Right cardiac atrium (tissue), 5 donors: ENCODE measurements at regions not wholly inside any gene's neighbourhood (a gene's known extent, or its start where the extent isn't known, plus 50 kb on each side); places are given as distances from the start of the nearest gene placed in this dataset.

ENCODE experiments used
- ATAC-seq, 2 donors: fragments of 200-7000 bp; cut with Tn5 transposase; one replicate each; pipeline versions ENCODE4 v1.8.0 to v1.9.1; 2020; ENCODE audit warnings: moderate library complexity in 2 of 2, mild to moderate bottlenecking in 1 of 2
- DNase-seq, 3 donors: peaks; one replicate each; pipeline ENCODE4 v3.0.0-alpha.2; 2020
- H3K27ac ChIP-seq: one replicate; pipeline ENCODE4 v1.5.1; 2013; ENCODE audit warnings: mild to moderate bottlenecking, low read length, control low read depth, moderate library complexity
- H3K27me3 ChIP-seq: one replicate; pipeline ENCODE4 v1.6.1; 2013; ENCODE audit not compliant: control insufficient read depth, insufficient read depth
- H3K4me1 ChIP-seq: one replicate; pipeline ENCODE4 v1.6.1; 2013; ENCODE audit warnings: low read length; ENCODE audit not compliant: control insufficient read depth, insufficient read depth
- H3K4me3 ChIP-seq: one replicate; pipeline ENCODE4 v1.5.1; 2013; ENCODE audit warnings: low read length, control low read depth
- H3K9me3 ChIP-seq: one replicate; pipeline ENCODE4 v1.6.1; 2013; ENCODE audit warnings: low read length; ENCODE audit not compliant: control insufficient read depth
- WGBS: extraction: QIAGEN DNeasy Blood & Tissue Kit; methylation state at CpG from one replicate; pipeline ENCODE4 v1.1.7; 2013; 5-methylcytosine and 5-hydroxymethylcytosine counted together
- intact Hi-C, 4 donors: fragments of 100-400 bp; cut with DNase I; formaldehyde crosslinking; loops; one replicate each; pipeline versions ENCODE4 v1.11.0 to v1.14.0; 2022 to 2023
- donor health status: healthy with polysubstance abuse.
- donor health status: DM: no; HTN: yes; CAD: no.
- donor health status: DM: no; HTN: no; CAD: no.
- donor health status: DM: no; HTN: yes; CAD: no; lungs with severe emphysema.
- donor health status: DM: yes; HTN: yes; CAD: no.

- intact Hi-C loops, result no loop called here
- H3K27ac ChIP-seq, result no peak overlapping the region
These were observed 531.9 kb downstream of the SQOR start for GRCh38 chr15:46166750-46167149.

DNA sequence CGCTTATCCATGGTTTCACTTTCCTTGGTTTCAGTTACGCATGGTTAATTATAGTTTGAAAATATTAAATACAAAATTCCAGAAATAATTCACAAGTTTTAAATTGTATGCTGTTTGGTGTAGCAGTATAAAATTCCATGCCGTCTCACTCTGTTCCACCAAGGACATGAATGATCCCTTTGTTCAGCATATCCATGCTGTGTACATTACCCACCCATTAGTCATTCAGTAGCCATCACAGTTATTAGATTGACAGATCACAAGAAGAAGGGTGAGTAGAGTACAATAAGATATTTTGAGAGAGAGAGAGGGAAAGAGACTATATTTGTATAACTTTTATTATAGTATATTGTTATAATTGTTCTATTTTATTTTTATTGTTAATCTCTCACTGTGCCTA, 535.5 kb downstream of the SQOR start:
- no peak overlapping the region for H3K4me3 ChIP-seq
- no peaks in the 10 kb centered on the region for H3K9me3 ChIP-seq
- no peak for ATAC-seq
- intact Hi-C loops, result no loop called here
- no peak for DNase-seq
- no peaks in the 10 kb centered on the region for H3K4me1 ChIP-seq
- H3K27ac ChIP-seq, result no peak overlapping the region
- H3K27me3 ChIP-seq, result no peaks in the 10 kb centered on the region
- WGBS, result 89% methylated on average over 3 of the region's 3 CpGs

More at GRCh38 chr15:46166750-46167149, 531.9 kb downstream of the SQOR start:
- Histone ChIP-seq H3K4me3 (no peak overlapping the region), H3K9me3 (no peaks in the 10 kb centered on the region), H3K27me3 (no peaks in the 10 kb centered on the region), H3K4me1 (no peaks in the 10 kb centered on the region)
- DNase-seq (no peak), ATAC-seq (no peak)
- WGBS, result 27% methylated on average over 1 of the region's 1 CpG

- intact Hi-C loops, result no loop called here
- WGBS, result 80% methylated on average over 2 of the region's 2 CpGs
These were observed 539.3 kb downstream of the SQOR start for GRCh38 chr15:46174122-46174521.

GRCh38 chr15:46177219-46177618, 542.4 kb downstream of the SQOR start:
- Histone ChIP-seq H3K27ac (no peak overlapping the region), H3K9me3 (no peaks in the 10 kb centered on the region), H3K27me3 (no peaks in the 10 kb centered on the region), H3K4me3 (no peak overlapping the region), H3K4me1 (no peaks in the 10 kb centered on the region)
- ATAC-seq (no peak), DNase-seq (no peak)
- WGBS, result 85% methylated on average over 2 of the region's 2 CpGs
- intact Hi-C loops, result no loop called here

More at GRCh38 chr15:46174122-46174521, 539.3 kb downstream of the SQOR start:
- Histone ChIP-seq H3K27ac (no peak overlapping the region), H3K4me3 (no peak overlapping the region), H3K27me3 (no peaks in the 10 kb centered on the region), H3K9me3 (no peaks in the 10 kb centered on the region), H3K4me1 (no peaks in the 10 kb centered on the region)
- no peak for DNase-seq
- no peak for ATAC-seq

GRCh38 chr15:46178138-46178537, 543.3 kb downstream of the SQOR start:
- Histone ChIP-seq H3K27me3 (no peaks in the 10 kb centered on the region), H3K4me3 (no peak overlapping the region), H3K4me1 (no peaks in the 10 kb centered on the region), H3K27ac (no peak overlapping the region), H3K9me3 (no peaks in the 10 kb centered on the region)
- intact Hi-C loops, result no loop called here
- ATAC-seq (no peak), DNase-seq (no peak)
- WGBS, result 80% methylated on average over 1 of the region's 1 CpG

DNA sequence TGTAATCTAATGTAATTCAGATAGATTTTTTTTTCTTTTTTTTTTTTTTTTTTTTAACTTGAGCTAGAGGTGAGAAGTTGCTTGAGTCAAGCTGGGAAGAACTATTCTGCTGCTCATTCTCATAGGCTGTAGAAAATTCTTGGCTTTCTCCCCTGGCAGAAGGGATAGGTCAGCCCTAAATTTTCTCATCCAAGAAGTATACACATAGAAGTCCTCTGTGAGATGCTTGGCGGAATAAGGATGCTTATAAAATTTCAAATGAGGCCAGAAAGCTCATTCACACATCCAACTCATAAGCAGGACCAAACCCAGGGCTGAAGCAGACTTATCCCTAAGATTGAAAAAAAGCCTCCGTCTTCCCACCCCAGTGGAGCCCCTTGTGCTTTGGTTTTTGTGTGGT, 572.5 kb downstream of the SQOR start:
- Histone ChIP-seq H3K27me3 (no peaks in the 10 kb centered on the region), H3K9me3 (no peaks in the 10 kb centered on the region), H3K4me1 (no peaks in the 10 kb centered on the region), H3K4me3 (no peak overlapping the region), H3K27ac (no peak overlapping the region)
- DNase-seq (no peak), ATAC-seq (no peak)
- intact Hi-C loops, result no loop called here
- 58% methylated on average over 2 of the region's 2 CpGs for WGBS

DNA sequence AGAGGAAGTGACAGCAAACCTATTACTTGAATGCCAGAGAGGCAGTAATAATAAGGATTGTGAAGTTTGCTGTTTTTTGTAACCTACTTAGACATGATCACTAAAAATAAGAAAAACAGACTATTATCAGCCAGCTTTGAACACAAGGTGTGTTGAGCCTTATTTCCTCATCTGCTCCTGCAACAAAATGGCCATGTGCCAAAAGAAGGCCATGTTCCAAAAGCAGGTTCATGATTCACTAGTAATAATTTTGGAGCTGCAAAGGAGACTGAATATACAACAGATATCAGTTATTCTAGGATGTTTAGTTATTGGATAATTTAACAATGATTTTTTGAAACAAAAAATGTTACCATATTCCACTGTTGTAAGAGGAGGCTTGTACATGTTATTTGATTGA, 578.7 kb downstream of the SQOR start:
- no peaks in the 10 kb centered on the region for H3K9me3 ChIP-seq
- no peak overlapping the region for H3K27ac ChIP-seq
- no peaks in the 10 kb centered on the region for H3K27me3 ChIP-seq
- H3K4me1 ChIP-seq, result no peaks in the 10 kb centered on the region
- DNase-seq (no peak), ATAC-seq (no peak)
- no peak overlapping the region for H3K4me3 ChIP-seq
- intact Hi-C loops, result no loop called here

DNA sequence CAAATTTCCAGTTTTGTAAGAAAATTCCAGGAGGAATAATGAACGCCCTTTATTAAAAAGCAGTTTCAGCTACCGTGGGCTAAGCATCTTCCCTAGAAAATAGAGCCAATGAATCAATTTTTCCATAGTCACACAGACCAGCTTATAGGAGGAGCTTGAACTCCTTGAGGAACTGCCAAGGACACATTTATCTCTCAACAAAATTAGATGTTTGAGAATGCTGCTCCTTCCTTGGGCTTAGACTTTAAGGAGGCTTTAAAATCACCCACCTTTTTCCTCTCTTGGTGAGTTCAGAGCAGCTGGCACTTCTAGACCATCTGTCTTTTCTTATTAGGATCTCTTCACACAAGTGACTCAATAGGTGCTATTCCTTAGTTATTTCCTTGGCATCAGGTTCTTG, 588.0 kb downstream of the SQOR start:
- WGBS, result 63% methylated on average over 2 of the region's 2 CpGs
- no peak for DNase-seq
- H3K27ac ChIP-seq, result no peak overlapping the region
- no peak for ATAC-seq
- intact Hi-C loops, result no loop called here
- no peaks in the 10 kb centered on the region for H3K27me3 ChIP-seq
- H3K9me3 ChIP-seq, result no peaks in the 10 kb centered on the region
- no peak overlapping the region for H3K4me3 ChIP-seq
- H3K4me1 ChIP-seq, result no peaks in the 10 kb centered on the region

DNA sequence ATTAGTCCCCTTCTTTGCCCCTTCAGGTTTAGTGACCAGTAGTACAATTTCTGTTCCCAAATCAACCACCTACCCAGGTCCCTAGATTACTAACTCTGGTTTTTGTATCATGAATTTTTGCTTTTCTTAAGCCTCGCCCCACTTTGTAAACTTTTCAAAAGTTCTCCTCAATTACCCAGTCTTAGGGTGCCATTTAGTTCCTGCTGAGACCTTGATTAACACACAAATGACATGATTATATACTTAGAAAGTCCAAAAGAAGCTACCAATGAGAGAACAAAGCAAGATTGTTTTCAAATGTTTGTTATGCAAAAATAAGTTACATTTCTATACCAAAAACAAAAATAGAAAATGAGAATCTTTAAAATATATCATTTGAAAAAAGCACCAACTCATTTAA, 594.4 kb downstream of the SQOR start:
- Histone ChIP-seq H3K4me1 (no peaks in the 10 kb centered on the region), H3K9me3 (no peaks in the 10 kb centered on the region), H3K27me3 (no peaks in the 10 kb centered on the region), H3K27ac (no peak overlapping the region), H3K4me3 (no peak overlapping the region)
- 0% methylated on average over 1 of the region's 1 CpG for WGBS
- ATAC-seq (no peak), DNase-seq (no peak)
- intact Hi-C loops, result no loop called here

DNA sequence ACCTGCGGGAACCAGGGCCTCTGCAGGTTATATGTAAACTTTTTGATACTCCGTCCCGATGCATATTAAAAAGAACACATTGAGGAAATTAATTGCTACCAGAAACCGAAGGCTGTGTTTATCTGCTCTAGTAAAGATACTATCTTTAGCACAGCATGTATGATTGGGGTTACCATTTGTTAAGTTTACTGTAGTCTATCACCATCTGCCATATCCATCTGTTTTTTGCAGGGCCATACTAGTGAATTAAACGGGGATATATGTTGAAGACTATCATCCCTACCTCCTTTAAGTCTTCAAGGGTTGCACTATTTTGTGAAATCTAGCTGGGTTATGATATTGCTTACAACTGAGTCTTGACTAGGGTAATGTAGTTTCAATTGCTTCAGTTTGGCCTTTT, 597.0 kb downstream of the SQOR start:
- WGBS, result 72% methylated on average over 5 of the region's 5 CpGs
- intact Hi-C loops, result no loop called here
- Histone ChIP-seq H3K9me3 (no peaks in the 10 kb centered on the region), H3K4me1 (no peaks in the 10 kb centered on the region), H3K27ac (no peak overlapping the region), H3K27me3 (no peaks in the 10 kb centered on the region), H3K4me3 (no peak overlapping the region)
- ATAC-seq, result no peak
- DNase-seq, result no peak

DNA sequence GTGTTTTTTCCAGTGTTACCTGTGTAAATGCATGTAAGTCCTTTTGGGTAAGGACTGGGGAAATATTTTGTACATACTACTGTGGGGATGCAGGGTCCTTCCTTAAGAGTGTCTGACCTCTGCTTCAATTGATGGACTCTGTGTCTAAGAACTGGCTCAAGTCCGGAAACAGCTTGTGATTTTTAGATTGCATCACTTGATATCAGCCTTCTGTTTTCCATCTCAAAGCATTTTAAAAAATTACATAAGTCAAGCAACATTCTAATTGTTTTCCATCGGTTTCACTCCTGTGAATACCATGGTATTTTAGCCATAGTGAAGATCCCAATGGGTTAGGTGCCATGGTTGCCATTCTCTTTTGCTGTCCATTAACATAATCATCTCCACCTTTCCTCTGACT, 597.6 kb downstream of the SQOR start:
- H3K27me3 ChIP-seq, result no peaks in the 10 kb centered on the region
- intact Hi-C loops, result no loop called here
- no peak for ATAC-seq
- no peak overlapping the region for H3K27ac ChIP-seq
- H3K9me3 ChIP-seq, result no peaks in the 10 kb centered on the region
- H3K4me1 ChIP-seq, result no peaks in the 10 kb centered on the region
- no peak for DNase-seq
- 41% methylated on average over 2 of the region's 2 CpGs for WGBS
- H3K4me3 ChIP-seq, result no peak overlapping the region

DNA sequence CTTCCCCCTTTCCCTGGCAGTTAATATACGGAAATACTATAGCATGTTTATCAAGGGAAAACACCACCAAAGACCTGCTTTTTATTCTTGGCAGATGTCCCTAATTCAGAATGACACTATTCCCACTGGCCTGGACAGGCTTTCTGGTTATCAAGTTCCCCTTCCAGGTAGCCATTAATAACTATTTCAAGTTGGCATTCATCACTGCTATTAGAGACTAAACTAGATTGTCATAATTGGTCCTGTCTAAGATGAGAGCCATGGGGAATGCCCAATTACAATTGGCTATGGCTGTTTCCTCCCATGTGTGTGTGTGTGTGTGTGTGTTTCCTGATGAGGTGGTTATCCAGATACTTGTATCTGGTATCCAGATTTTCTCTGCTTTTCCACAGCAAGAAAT, 608.1 kb downstream of the SQOR start:
- 45% methylated on average over 1 of the region's 1 CpG for WGBS
- H3K27ac ChIP-seq, result no peak overlapping the region
- DNase-seq (no peak), ATAC-seq (no peak)
- no peaks in the 10 kb centered on the region for H3K27me3 ChIP-seq
- H3K4me1 ChIP-seq, result no peaks in the 10 kb centered on the region
- no peaks in the 10 kb centered on the region for H3K9me3 ChIP-seq
- no peak overlapping the region for H3K4me3 ChIP-seq
- intact Hi-C loops, result no loop called here
